ENCODE measurements at regions not wholly inside any gene's neighbourhood (a gene's known extent, or its start where the extent isn't known, plus 50 kb on each side); places are given as distances from the start of the nearest gene placed in this dataset.

DNA sequence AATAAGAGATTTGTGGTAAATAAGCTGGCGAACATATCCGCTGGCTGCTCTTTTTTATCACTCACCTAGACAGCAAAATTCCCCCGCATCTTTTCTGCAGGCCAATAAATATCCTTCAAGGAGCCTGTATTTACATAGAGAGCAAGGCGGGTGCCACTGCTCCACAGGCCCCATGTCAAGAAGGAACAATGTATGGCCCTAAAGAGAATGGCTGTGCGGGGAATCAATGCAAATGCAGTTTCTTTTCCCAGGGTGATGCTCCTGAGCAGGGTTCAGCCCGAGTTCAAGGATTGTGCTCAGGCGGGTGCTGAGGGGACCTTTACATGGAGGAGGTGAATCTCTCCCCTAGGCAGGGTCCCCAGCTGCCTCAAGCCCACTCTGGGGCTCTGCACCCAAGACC, 494.2 kb upstream of the ZMIZ1 start:
- 96 to 98% (median 98%) methylated on average over 7 of the region's 7 CpGs for WGBS, 3 donors
- H3K36me3 ChIP-seq (ENCODE audit: insufficient read depth in 1 of 2, low read depth in 1 of 2): no peaks in the 10 kb centered on the region
- no peak for ATAC-seq
- no peaks in the 10 kb centered on the region for H3K27me3 ChIP-seq (ENCODE audit: insufficient read depth in 3 of 3, low read length in 2 of 3)
- DNase-seq: no peak
- no peaks in the 10 kb centered on the region for H3K9me3 ChIP-seq
- no peak overlapping the region for H3K4me3 ChIP-seq
- TF ChIP-seq, protein P1, sequence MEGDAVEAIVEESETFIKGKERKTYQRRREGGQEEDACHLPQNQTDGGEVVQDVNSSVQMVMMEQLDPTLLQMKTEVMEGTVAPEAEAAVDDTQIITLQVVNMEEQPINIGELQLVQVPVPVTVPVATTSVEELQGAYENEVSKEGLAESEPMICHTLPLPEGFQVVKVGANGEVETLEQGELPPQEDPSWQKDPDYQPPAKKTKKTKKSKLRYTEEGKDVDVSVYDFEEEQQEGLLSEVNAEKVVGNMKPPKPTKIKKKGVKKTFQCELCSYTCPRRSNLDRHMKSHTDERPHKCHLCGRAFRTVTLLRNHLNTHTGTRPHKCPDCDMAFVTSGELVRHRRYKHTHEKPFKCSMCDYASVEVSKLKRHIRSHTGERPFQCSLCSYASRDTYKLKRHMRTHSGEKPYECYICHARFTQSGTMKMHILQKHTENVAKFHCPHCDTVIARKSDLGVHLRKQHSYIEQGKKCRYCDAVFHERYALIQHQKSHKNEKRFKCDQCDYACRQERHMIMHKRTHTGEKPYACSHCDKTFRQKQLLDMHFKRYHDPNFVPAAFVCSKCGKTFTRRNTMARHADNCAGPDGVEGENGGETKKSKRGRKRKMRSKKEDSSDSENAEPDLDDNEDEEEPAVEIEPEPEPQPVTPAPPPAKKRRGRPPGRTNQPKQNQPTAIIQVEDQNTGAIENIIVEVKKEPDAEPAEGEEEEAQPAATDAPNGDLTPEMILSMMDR (IDR thresholded peaks at IDR 0.05): no peak
- H3K27ac ChIP-seq: no peak overlapping the region
- no peaks in the 10 kb centered on the region for H3K4me1 ChIP-seq
- intact Hi-C loops (cut with DNase I): no loop called here

DNA sequence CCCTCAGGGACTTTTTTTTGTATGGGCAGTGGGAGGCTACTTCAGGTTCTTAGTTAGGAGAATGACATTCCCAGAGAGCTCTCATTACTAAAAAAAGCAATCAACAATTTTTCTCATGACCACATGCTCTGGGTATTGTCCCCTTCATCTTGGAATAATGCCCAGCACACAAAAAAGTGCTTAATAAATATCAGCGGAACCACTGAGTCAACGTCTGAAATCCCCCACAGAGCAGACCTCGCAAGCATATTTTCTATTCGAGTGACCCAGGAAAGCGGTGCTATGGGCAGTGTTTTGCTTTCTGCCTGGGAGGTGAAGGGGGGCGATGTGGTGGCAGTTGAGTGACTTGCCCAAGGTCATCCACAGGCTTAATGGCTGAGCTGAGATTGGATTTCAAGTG, 493.4 kb upstream of the ZMIZ1 start:
- no peak overlapping the region for H3K27ac ChIP-seq
- H3K36me3 ChIP-seq (ENCODE audit: insufficient read depth in 1 of 2, low read depth in 1 of 2): no peaks in the 10 kb centered on the region
- DNase-seq (no peak), ATAC-seq (no peak)
- no peaks in the 10 kb centered on the region for H3K27me3 ChIP-seq (ENCODE audit: insufficient read depth in 3 of 3, low read length in 2 of 3)
- no peaks in the 10 kb centered on the region for H3K9me3 ChIP-seq
- intact Hi-C loops (cut with DNase I): no loop called here
- no peak overlapping the region for H3K4me3 ChIP-seq
- WGBS, 3 donors: 58 to 61% (median 59%) methylated on average over 6 of the region's 6 CpGs
- no peaks in the 10 kb centered on the region for H3K4me1 ChIP-seq
- TF ChIP-seq, protein P1 (IDR thresholded peaks at IDR 0.05): no peak

DNA sequence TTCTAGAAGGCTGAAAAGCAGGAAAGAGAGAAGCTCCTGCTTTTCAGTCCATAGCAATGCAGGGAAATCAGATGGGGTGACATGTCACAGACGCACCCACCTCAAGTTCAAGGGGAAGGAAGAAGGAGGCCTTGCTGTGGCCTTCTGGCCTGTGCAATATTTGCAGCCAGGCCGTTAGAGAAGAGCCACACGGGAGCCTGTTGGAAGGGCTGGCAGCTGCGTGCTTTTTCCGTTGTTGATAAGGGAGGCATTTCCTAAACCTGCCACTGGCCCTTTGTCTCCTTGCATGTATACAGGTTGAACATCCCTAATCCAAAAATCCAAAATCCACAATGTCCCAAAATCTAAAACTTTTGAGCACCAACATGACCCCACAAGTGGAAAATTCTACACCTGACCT, 492.5 kb upstream of the ZMIZ1 start:
- ATAC-seq (no peak), DNase-seq (no peak)
- no peaks in the 10 kb centered on the region for H3K36me3 ChIP-seq (ENCODE audit: insufficient read depth in 1 of 2, low read depth in 1 of 2)
- TF ChIP-seq, protein P1 (IDR thresholded peaks at IDR 0.05): no peak
- H3K27ac ChIP-seq: no peak overlapping the region
- no peaks in the 10 kb centered on the region for H3K27me3 ChIP-seq (ENCODE audit: insufficient read depth in 3 of 3, low read length in 2 of 3)
- H3K9me3 ChIP-seq: no peaks in the 10 kb centered on the region
- WGBS, 3 donors: 56 to 77% (median 71%) methylated on average over 5 of the region's 5 CpGs
- intact Hi-C loops (cut with DNase I): no loop called here
- no peak overlapping the region for H3K4me3 ChIP-seq
- H3K4me1 ChIP-seq: no peaks in the 10 kb centered on the region

DNA sequence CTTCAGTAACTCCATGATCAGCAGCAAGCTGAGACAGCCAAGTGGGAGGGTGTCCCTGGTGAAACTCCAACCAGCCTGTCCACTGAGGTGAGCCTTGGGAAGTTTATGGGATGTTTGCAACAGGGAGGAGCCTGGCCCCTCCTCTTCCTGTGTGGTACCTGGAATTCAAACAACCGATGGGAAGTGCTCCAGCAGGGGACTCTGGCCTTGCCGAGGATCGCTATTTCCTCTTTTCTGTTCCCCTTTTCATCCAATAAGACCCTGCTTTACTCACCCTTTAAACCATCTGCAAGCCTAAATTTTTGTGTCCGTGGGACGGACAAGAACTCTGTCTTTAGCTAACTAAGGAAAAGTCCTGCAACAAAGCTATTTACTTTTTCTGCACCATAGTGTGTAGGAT, 491.1 kb upstream of the ZMIZ1 start:
- 76 to 93% (median 84%) methylated on average over 5 of the region's 5 CpGs for WGBS, 3 donors
- Histone ChIP-seq H3K36me3 (ENCODE audit: insufficient read depth in 1 of 2, low read depth in 1 of 2) (no peaks in the 10 kb centered on the region), H3K27me3 (ENCODE audit: insufficient read depth in 3 of 3, low read length in 2 of 3) (no peaks in the 10 kb centered on the region), H3K4me1 (no peaks in the 10 kb centered on the region), H3K27ac (no peak overlapping the region), H3K9me3 (no peaks in the 10 kb centered on the region), H3K4me3 (no peak overlapping the region)
- TF ChIP-seq, protein P1 (IDR thresholded peaks at IDR 0.05): no peak
- ATAC-seq (no peak), DNase-seq (no peak)
- intact Hi-C loops (cut with DNase I): no loop called here

DNA sequence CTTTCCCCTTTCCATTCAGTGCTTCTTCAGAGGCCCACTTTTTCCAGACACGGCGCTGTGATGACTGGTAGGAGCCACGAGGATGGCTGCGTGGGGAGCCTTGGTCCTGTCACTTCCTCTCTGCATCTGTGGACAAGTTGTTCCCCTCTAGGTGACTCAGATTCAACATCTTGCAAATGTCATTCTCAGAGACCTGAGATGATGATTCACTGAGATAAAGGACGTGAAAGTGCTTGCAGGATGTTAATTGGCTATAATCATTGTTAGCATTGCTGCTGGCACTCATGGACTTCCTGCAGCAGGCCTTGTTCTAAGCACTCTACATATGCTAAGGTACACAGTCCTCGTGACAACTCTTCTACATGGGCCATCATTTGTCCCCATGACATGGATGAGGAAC, 489.8 kb upstream of the ZMIZ1 start:
- Histone ChIP-seq H3K4me1 (no peaks in the 10 kb centered on the region), H3K4me3 (no peak overlapping the region), H3K9me3 (no peaks in the 10 kb centered on the region), H3K27me3 (ENCODE audit: insufficient read depth in 3 of 3, low read length in 2 of 3) (no peaks in the 10 kb centered on the region), H3K27ac (no peak overlapping the region), H3K36me3 (ENCODE audit: insufficient read depth in 1 of 2, low read depth in 1 of 2) (no peaks in the 10 kb centered on the region)
- 87 to 92% (median 91%) methylated on average over 6 of the region's 6 CpGs for WGBS, 3 donors
- intact Hi-C loops (cut with DNase I): no loop called here
- DNase-seq (no peak), ATAC-seq (no peak)
- TF ChIP-seq, protein P1 (IDR thresholded peaks at IDR 0.05): no peak
